Endothelial cell (in vitro differentiated cells): ENCODE measurements at regions not wholly inside any gene's neighbourhood (a gene's known extent, or its start where the extent isn't known, plus 50 kb on each side); places are given as distances from the start of the nearest gene placed in this dataset.

Experiments used
- DNase-seq: peaks from one replicate; pipeline ENCODE4 v3.0.0; 2021; ENCODE audit warnings: low spot score
- H3K27ac Mint-ChIP-seq: one replicate; pipeline ENCODE4 v1.8.0; 2021; ENCODE audit warnings: mixed read lengths, inconsistent platforms; ENCODE audit not compliant: unreplicated experiment
- H3K27me3 Mint-ChIP-seq: one replicate; pipeline ENCODE4 v1.8.0; 2021; ENCODE audit warnings: mild to moderate bottlenecking, moderate library complexity, mixed read lengths, inconsistent platforms; ENCODE audit not compliant: unreplicated experiment
- H3K36me3 Mint-ChIP-seq: one replicate; pipeline ENCODE4 v1.8.0; 2021; ENCODE audit warnings: mild to moderate bottlenecking, low read depth, mixed read lengths, inconsistent platforms; ENCODE audit not compliant: unreplicated experiment
- H3K4me1 Mint-ChIP-seq: one replicate; pipeline ENCODE4 v1.8.0; 2021; ENCODE audit warnings: mild to moderate bottlenecking, mixed read lengths, inconsistent platforms; ENCODE audit not compliant: unreplicated experiment
- H3K4me3 Mint-ChIP-seq: one replicate; pipeline ENCODE4 v1.8.0; 2021; ENCODE audit warnings: mild to moderate bottlenecking, mixed read lengths, inconsistent platforms; ENCODE audit not compliant: unreplicated experiment
- H3K9me3 Mint-ChIP-seq: one replicate; pipeline ENCODE4 v1.8.0; 2021; ENCODE audit warnings: mixed read lengths, inconsistent platforms; ENCODE audit not compliant: unreplicated experiment
- TF ChIP-seq, protein P1 (sequence below): fragments of 200-600 bp; sonication (generic); IDR thresholded peaks from one replicate; pipeline ENCODE4 v1.5.0; 2021; ENCODE audit warnings: antibody characterized with exemption; ENCODE audit not compliant: unreplicated experiment

GRCh38 chr5:92421942-92422341 is 1038.8 kb upstream of the ARRDC3 start:
- no peaks in the 10 kb centered on the region for H3K9me3 Mint-ChIP-seq
- H3K4me3 Mint-ChIP-seq, result no peak overlapping the region
- no peak for DNase-seq
- H3K36me3 Mint-ChIP-seq, result no peaks in the 10 kb centered on the region
- H3K27me3 Mint-ChIP-seq, result no peaks in the 10 kb centered on the region
- no peak overlapping the region for H3K27ac Mint-ChIP-seq
- TF ChIP-seq, protein P1, sequence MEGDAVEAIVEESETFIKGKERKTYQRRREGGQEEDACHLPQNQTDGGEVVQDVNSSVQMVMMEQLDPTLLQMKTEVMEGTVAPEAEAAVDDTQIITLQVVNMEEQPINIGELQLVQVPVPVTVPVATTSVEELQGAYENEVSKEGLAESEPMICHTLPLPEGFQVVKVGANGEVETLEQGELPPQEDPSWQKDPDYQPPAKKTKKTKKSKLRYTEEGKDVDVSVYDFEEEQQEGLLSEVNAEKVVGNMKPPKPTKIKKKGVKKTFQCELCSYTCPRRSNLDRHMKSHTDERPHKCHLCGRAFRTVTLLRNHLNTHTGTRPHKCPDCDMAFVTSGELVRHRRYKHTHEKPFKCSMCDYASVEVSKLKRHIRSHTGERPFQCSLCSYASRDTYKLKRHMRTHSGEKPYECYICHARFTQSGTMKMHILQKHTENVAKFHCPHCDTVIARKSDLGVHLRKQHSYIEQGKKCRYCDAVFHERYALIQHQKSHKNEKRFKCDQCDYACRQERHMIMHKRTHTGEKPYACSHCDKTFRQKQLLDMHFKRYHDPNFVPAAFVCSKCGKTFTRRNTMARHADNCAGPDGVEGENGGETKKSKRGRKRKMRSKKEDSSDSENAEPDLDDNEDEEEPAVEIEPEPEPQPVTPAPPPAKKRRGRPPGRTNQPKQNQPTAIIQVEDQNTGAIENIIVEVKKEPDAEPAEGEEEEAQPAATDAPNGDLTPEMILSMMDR, result no peak
- no peaks in the 10 kb centered on the region for H3K4me1 Mint-ChIP-seq

- no peaks in the 10 kb centered on the region for H3K4me1 Mint-ChIP-seq
- no peak overlapping the region for H3K27ac Mint-ChIP-seq
- H3K27me3 Mint-ChIP-seq, result no peaks in the 10 kb centered on the region
- H3K36me3 Mint-ChIP-seq, result no peaks in the 10 kb centered on the region
- no peaks in the 10 kb centered on the region for H3K9me3 Mint-ChIP-seq
- DNase-seq, result no peak
- H3K4me3 Mint-ChIP-seq, result no peak overlapping the region
- TF ChIP-seq, protein P1, result no peak
Measured at GRCh38 chr5:92421196-92421595, 1038.1 kb upstream of the ARRDC3 start.

DNA sequence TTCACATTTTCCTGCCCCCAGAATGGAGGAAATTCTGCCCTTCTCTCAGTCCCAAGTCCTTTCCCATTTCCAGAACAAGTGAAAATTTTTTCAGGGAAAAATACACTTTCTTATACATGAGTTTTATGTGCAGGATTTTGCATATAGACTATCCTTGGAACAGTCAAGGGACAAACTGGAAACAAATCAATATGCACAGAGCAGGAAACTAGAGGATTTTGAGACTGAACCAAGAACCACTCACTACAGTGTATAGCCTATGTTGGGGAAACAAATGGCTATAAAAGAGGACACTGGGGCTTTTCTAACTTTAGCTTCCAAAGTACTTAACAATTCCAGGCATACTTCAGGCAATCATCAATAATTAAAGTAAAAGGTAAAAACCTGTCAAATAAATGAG is 1036.1 kb upstream of the ARRDC3 start:
- Mint-ChIP-seq H3K4me1 (no peaks in the 10 kb centered on the region), H3K36me3 (no peaks in the 10 kb centered on the region), H3K27me3 (no peaks in the 10 kb centered on the region), H3K27ac (no peak overlapping the region), H3K9me3 (no peaks in the 10 kb centered on the region), H3K4me3 (no peak overlapping the region)
- TF ChIP-seq, protein P1, result no peak
- DNase-seq, result no peak

DNA sequence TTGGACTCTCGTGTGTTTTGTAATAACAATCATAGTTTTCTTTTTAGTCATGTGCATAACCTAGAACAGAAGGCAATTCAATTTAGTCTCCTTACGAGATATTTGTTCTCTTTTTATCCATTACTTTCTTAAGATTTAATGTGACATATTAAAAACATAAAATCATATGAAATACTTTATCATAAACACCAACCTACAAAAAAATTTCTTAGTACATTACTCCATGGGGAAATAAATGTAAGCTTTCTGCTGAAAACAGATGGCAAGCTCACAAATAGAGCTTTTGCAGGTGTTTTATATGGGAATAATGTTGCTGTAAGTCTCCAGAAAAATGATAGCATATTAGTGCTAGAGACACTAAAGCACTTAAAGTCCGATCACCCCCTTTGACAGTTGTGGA is 1035.2 kb upstream of the ARRDC3 start:
- Mint-ChIP-seq H3K4me1 (no peaks in the 10 kb centered on the region), H3K9me3 (no peaks in the 10 kb centered on the region), H3K27ac (no peak overlapping the region), H3K36me3 (no peaks in the 10 kb centered on the region), H3K4me3 (no peak overlapping the region), H3K27me3 (no peaks in the 10 kb centered on the region)
- TF ChIP-seq, protein P1, result no peak
- no peak for DNase-seq

DNA sequence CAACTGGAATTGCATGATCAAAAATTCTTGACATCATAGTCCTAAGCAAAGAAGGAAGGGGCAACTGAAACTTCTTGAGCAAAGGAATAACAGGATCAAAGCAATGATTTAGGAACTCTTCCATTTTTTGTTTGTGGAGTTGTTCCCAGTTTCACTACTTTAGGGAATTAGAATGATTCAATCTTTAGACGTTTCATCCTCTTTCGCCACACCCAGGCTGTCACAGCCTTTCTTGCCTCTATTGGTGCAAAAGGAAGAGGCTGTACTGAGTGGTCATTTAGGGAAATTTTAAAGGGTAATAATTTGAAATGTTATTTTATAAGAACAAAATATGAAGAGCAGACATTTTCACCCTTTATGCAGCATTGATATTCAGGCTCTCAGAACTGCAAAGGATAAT is 1026.0 kb upstream of the ARRDC3 start:
- no peaks in the 10 kb centered on the region for H3K36me3 Mint-ChIP-seq
- TF ChIP-seq, protein P1, result no peak
- H3K9me3 Mint-ChIP-seq, result no peaks in the 10 kb centered on the region
- H3K4me1 Mint-ChIP-seq, result no peaks in the 10 kb centered on the region
- H3K4me3 Mint-ChIP-seq, result no peak overlapping the region
- H3K27me3 Mint-ChIP-seq, result no peaks in the 10 kb centered on the region
- no peak for DNase-seq
- H3K27ac Mint-ChIP-seq, result no peak overlapping the region
